NCI-H748 (cell line): ENCODE measurements at regions not wholly inside any gene's neighbourhood (a gene's known extent, or its start where the extent isn't known, plus 50 kb on each side); places are given as distances from the start of the nearest gene placed in this dataset.

ENCODE experiments used
- DNase-seq: peaks from one replicate; lab custom pipeline; 2025; ENCODE audit not compliant: unreplicated experiment; lab: John Stamatoyannopoulos, UW

GRCh38 chr4:14284578-14284977, 657.1 kb upstream of the BOD1L1 start:
- no peak for DNase-seq

GRCh38 chr4:14289708-14290107, 662.2 kb upstream of the BOD1L1 start:
- DNase-seq, result no peak

GRCh38 chr4:14293582-14293981, 666.1 kb upstream of the BOD1L1 start:
- DNase-seq, result no peak

- no peak for DNase-seq
Measured at GRCh38 chr4:14294611-14295010, 667.1 kb upstream of the BOD1L1 start.

- peak; percentile 66 for DNase-seq
Measured at GRCh38 chr4:14299166-14299565, 671.6 kb upstream of the BOD1L1 start.

GRCh38 chr4:14302021-14302420, 674.5 kb upstream of the BOD1L1 start:
- DNase-seq, result no peak

- DNase-seq, result no peak
Measured at GRCh38 chr4:14303856-14304255, 676.3 kb upstream of the BOD1L1 start.

GRCh38 chr4:14308229-14308651, 680.7 kb upstream of the BOD1L1 start:
- no peak for DNase-seq

GRCh38 chr4:14309431-14309830, 681.9 kb upstream of the BOD1L1 start:
- no peak for DNase-seq

GRCh38 chr4:14313757-14314156, 686.2 kb upstream of the BOD1L1 start:
- DNase-seq, result no peak

- no peak for DNase-seq
Measured at GRCh38 chr4:14315129-14315528, 687.2 kb upstream of the CPEB2 start.

- DNase-seq, result no peak
Measured at GRCh38 chr4:14317351-14317750, 684.9 kb upstream of the CPEB2 start.

GRCh38 chr4:14318671-14319070, 683.6 kb upstream of the CPEB2 start:
- DNase-seq, result no peak

GRCh38 chr4:14321723-14322122, 680.6 kb upstream of the CPEB2 start:
- DNase-seq, result no peak

GRCh38 chr4:14323191-14323590, 679.1 kb upstream of the CPEB2 start:
- DNase-seq, result no peak

- no peak for DNase-seq
Measured at GRCh38 chr4:14329228-14329627, 673.1 kb upstream of the CPEB2 start.

GRCh38 chr4:14333616-14334015, 668.7 kb upstream of the CPEB2 start:
- DNase-seq, result no peak

- no peak for DNase-seq
Measured at GRCh38 chr4:14334166-14334565, 668.1 kb upstream of the CPEB2 start.

GRCh38 chr4:14335872-14336271, 666.4 kb upstream of the CPEB2 start:
- no peak for DNase-seq

- no peak for DNase-seq
Measured at GRCh38 chr4:14336656-14337055, 665.6 kb upstream of the CPEB2 start.

- no peak for DNase-seq
Measured at GRCh38 chr4:14337892-14338584, 664.2 kb upstream of the CPEB2 start.

- no peak for DNase-seq
Measured at GRCh38 chr4:14338585-14339265, 663.6 kb upstream of the CPEB2 start.

- DNase-seq, result no peak
Measured at GRCh38 chr4:14339715-14340114, 662.6 kb upstream of the CPEB2 start.
